ENCODE measurements at regions not wholly inside any gene's neighbourhood (a gene's known extent, or its start where the extent isn't known, plus 50 kb on each side); places are given as distances from the start of the nearest gene placed in this dataset.

DNA sequence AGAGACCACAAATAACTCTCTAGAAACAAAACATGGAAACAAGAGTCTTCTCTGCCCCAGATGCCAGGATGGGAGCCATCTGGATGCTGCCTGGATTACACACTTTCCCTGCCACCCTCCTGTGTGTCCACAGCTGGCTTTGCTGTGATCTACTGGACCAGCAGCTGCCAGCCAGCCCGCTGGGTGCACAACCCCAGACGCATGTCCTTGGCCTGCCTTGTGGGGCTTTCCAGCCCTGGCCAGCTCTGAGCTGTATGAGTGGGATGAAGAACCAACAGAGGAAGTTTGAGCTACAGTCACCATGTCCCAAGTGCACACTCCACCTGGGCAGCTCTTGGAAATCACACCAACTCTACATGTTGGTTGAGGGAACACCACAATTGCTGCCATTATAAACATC, 57.0 kb upstream of the TNRC6C start:
- no peaks in the 10 kb centered on the region for H3K36me3 Mint-ChIP-seq (ENCODE audit: low read depth, unreplicated experiment)
- H3K4me3 Mint-ChIP-seq (ENCODE audit: unreplicated experiment), result no peak overlapping the region
- no peak overlapping the region for H3K27ac Mint-ChIP-seq (ENCODE audit: unreplicated experiment)
- TF ChIP-seq, protein P1, sequence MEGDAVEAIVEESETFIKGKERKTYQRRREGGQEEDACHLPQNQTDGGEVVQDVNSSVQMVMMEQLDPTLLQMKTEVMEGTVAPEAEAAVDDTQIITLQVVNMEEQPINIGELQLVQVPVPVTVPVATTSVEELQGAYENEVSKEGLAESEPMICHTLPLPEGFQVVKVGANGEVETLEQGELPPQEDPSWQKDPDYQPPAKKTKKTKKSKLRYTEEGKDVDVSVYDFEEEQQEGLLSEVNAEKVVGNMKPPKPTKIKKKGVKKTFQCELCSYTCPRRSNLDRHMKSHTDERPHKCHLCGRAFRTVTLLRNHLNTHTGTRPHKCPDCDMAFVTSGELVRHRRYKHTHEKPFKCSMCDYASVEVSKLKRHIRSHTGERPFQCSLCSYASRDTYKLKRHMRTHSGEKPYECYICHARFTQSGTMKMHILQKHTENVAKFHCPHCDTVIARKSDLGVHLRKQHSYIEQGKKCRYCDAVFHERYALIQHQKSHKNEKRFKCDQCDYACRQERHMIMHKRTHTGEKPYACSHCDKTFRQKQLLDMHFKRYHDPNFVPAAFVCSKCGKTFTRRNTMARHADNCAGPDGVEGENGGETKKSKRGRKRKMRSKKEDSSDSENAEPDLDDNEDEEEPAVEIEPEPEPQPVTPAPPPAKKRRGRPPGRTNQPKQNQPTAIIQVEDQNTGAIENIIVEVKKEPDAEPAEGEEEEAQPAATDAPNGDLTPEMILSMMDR (IDR thresholded peaks at IDR 0.05; ENCODE audit: unreplicated experiment), result no peak
- no peaks in the 10 kb centered on the region for H3K9me3 Mint-ChIP-seq (ENCODE audit: unreplicated experiment)
- H3K4me1 Mint-ChIP-seq (ENCODE audit: unreplicated experiment), result no peaks in the 10 kb centered on the region
- peaks cover 2% of the 10 kb centered on the region for H3K27me3 Mint-ChIP-seq (ENCODE audit: unreplicated experiment)
- DNase-seq (ENCODE audit: low spot score), result no peak

DNA sequence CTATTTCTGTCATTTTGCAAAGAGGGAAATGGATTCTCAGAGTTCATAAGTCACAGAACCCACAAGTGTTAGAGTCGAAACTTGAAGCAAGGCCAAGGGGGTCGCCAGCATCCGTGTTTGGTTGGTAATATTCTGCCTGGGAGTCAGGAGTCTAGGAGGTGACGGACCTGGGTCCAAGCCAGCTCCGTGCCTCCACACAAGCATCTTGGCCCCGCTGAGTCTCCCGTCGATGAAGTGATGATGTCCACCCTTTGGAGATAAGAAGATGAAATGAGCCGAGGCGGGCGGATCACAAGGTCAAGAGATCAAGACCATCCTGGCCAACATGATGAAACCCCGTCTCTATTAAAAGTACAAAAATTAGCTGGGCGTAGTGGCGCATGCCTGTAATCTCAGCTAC, 53.2 kb upstream of the TNRC6C start:
- Mint-ChIP-seq H3K9me3 (ENCODE audit: unreplicated experiment) (no peaks in the 10 kb centered on the region), H3K4me1 (ENCODE audit: unreplicated experiment) (no peaks in the 10 kb centered on the region), H3K36me3 (ENCODE audit: low read depth, unreplicated experiment) (peaks cover 4% of the 10 kb centered on the region), H3K27ac (ENCODE audit: unreplicated experiment) (no peak overlapping the region), H3K27me3 (ENCODE audit: unreplicated experiment) (no peaks in the 10 kb centered on the region), H3K4me3 (ENCODE audit: unreplicated experiment) (no peak overlapping the region)
- TF ChIP-seq, protein P1 (IDR thresholded peaks at IDR 0.05; ENCODE audit: unreplicated experiment), result no peak
- no peak for DNase-seq (ENCODE audit: low spot score)

DNA sequence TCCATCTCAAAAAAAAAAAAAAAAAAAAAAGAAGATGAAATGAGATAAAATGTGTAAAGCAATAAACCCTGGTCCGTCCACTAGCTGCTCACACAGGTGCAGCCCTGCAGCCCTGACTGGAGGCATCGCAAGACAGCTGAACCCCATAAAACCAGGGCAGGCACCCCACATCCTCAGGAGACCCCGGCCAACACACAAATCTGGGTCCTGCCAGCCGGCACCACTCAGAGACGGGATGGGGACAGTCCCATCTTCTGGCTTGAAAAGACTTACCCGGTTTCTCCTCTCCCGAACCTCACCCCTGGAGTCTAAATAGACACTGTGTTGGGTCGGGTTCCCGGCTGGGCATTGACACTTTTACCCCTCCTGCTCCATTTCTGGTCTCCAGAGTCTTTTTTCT, 52.7 kb upstream of the TNRC6C start:
- no peaks in the 10 kb centered on the region for H3K9me3 Mint-ChIP-seq (ENCODE audit: unreplicated experiment)
- no peaks in the 10 kb centered on the region for H3K27me3 Mint-ChIP-seq (ENCODE audit: unreplicated experiment)
- peaks cover 4% of the 10 kb centered on the region for H3K36me3 Mint-ChIP-seq (ENCODE audit: low read depth, unreplicated experiment)
- H3K4me3 Mint-ChIP-seq (ENCODE audit: unreplicated experiment), result no peak overlapping the region
- DNase-seq (ENCODE audit: low spot score), result no peak
- no peaks in the 10 kb centered on the region for H3K4me1 Mint-ChIP-seq (ENCODE audit: unreplicated experiment)
- H3K27ac Mint-ChIP-seq (ENCODE audit: unreplicated experiment), result no peak overlapping the region
- TF ChIP-seq, protein P1 (IDR thresholded peaks at IDR 0.05; ENCODE audit: unreplicated experiment), result no peak

DNA sequence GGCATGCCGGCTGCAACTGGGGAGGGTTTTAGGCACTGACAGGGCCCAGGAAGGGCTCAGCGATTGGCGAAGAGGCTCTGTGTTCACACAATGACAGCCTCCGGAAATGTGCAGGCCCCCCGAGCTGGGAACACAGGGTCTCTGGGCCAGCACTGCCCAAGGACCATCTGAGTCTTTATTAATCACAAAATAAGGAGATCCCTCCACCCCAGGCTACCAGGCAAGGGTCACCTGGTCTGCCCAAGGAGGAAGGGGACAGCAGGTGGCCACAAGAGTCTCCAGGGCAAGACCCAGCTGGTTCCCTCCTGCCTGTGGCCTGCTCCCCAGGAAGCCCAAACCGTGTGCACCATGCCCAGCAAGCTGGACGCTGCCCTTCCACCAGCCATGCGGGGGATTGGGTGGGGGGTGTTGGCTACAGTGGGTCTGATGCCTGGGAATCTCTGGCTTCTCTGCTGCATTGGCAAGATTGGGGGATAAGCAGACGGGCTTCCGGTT, 52.1 kb upstream of the TNRC6C start:
- Mint-ChIP-seq H3K27ac (ENCODE audit: unreplicated experiment) (no peak overlapping the region), H3K27me3 (ENCODE audit: unreplicated experiment) (no peaks in the 10 kb centered on the region), H3K4me1 (ENCODE audit: unreplicated experiment) (no peaks in the 10 kb centered on the region), H3K4me3 (ENCODE audit: unreplicated experiment) (no peak overlapping the region), H3K36me3 (ENCODE audit: low read depth, unreplicated experiment) (peaks cover 4% of the 10 kb centered on the region), H3K9me3 (ENCODE audit: unreplicated experiment) (no peaks in the 10 kb centered on the region)
- TF ChIP-seq, protein P1 (IDR thresholded peaks at IDR 0.05; ENCODE audit: unreplicated experiment), result no peak
- DNase-seq (ENCODE audit: low spot score), result no peak

DNA sequence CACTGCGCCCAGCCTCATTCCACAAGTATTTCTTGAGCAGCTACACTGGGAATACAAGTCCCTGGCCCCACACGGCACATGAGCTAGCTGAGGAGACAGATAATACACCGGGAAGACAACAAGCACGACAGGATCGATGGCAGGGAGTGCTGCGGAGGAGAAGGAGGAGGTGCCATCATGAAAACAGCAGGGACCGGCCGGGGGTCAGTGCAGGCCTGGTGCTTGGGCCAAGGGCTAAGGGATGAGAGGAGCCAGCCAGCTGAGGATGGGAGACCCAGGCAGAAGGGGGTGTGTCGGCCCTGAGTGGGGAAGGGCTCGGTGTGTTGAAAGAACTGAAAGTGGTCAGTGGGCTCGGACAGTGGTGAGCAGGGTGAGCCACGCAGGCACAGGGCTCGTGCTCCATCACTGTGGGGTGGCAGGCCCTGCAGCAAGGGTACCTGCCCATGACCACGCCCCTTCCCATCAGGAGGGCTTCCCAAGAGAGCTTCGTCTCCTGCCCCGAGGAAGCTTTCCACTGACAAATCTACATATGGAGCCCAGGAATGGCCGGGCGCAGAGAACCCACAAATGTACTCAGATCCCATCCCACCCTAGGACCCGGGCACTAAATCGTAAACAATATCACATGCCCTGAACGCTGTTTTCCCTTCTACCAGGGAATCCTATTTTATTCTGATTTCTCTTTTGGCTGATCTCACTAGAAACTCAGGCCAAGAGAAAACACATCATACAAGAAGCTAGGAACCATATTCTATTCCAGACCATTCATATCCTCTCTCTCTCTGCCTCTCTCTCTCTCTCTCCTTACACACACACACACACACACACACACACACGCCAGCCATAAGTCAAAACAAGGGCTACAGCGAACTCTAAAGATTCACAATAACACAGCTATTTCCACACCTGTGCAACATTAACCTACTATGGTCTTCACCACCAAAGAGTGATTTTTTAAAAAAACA, 50.7 kb upstream of the TNRC6C start:
- Mint-ChIP-seq H3K4me1 (ENCODE audit: unreplicated experiment) (no peaks in the 10 kb centered on the region), H3K9me3 (ENCODE audit: unreplicated experiment) (no peaks in the 10 kb centered on the region), H3K4me3 (ENCODE audit: unreplicated experiment) (no peak overlapping the region), H3K36me3 (ENCODE audit: low read depth, unreplicated experiment) (peaks cover 4% of the 10 kb centered on the region), H3K27ac (ENCODE audit: unreplicated experiment) (no peak overlapping the region), H3K27me3 (ENCODE audit: unreplicated experiment) (no peaks in the 10 kb centered on the region)
- TF ChIP-seq, protein P1 (IDR thresholded peaks at IDR 0.05; ENCODE audit: unreplicated experiment), result no peak
- DNase-seq (ENCODE audit: low spot score), result no peak
